HUES64 (cell line): ENCODE measurements at regions not wholly inside any gene's neighbourhood (a gene's known extent, or its start where the extent isn't known, plus 50 kb on each side); places are given as distances from the start of the nearest gene placed in this dataset.

Experiments used
- H3K27ac ChIP-seq: 2 replicates; pipeline ENCODE4 v1.7.0; 2013; ENCODE audit warnings: low read depth, low read length, inconsistent platforms
- H3K27me3 ChIP-seq: 2 replicates; pipeline ENCODE4 v1.6.1; 2013; ENCODE audit warnings: mild to moderate bottlenecking, low read length; ENCODE audit not compliant: insufficient read depth
- H3K36me3 ChIP-seq: 2 replicates; pipeline ENCODE4 v1.6.1; 2013; ENCODE audit warnings: mild to moderate bottlenecking, low read length; ENCODE audit not compliant: insufficient read depth
- H3K4me1 ChIP-seq: 2 replicates; pipeline ENCODE4 v1.6.1; 2013; ENCODE audit warnings: mild to moderate bottlenecking, low read length, moderate library complexity; ENCODE audit not compliant: insufficient read depth
- H3K4me3 ChIP-seq: 2 replicates; pipeline ENCODE4 v1.5.1; 2013; ENCODE audit warnings: mild to moderate bottlenecking, low read length, moderate library complexity
- H3K9ac ChIP-seq: 2 replicates; pipeline ENCODE4 v1.6.1; 2013; ENCODE audit warnings: mild to moderate bottlenecking, low read depth, low read length
- H3K9me3 ChIP-seq: 2 replicates; pipeline ENCODE4 v1.6.1; 2013; ENCODE audit warnings: low read depth, low read length; ENCODE audit not compliant: insufficient read depth
- WGBS: fragments of 150-250, 120-280 bp; methylation state at CpG from one replicate; pipeline ENCODE4 v1.1.7; 2013; ENCODE audit warnings: missing lambda C conversion rate; 5-methylcytosine and 5-hydroxymethylcytosine counted together

- Histone ChIP-seq H3K9me3 (no peaks in the 10 kb centered on the region), H3K27ac (no peak overlapping the region), H3K27me3 (no peaks in the 10 kb centered on the region), H3K36me3 (no peaks in the 10 kb centered on the region), H3K9ac (no peak overlapping the region), H3K4me1 (peaks cover 52% of the 10 kb centered on the region), H3K4me3 (no peak overlapping the region)
- WGBS: 97% methylated on average over 8 of the region's 8 CpGs
Observed at GRCh38 chr1:201689647-201690046, 139.3 kb upstream of the IPO9 start.

- peaks cover 49% of the 10 kb centered on the region for H3K4me1 ChIP-seq
- H3K27ac ChIP-seq: no peak overlapping the region
- H3K27me3 ChIP-seq: no peaks in the 10 kb centered on the region
- H3K9me3 ChIP-seq: no peaks in the 10 kb centered on the region
- no peaks in the 10 kb centered on the region for H3K36me3 ChIP-seq
- WGBS: 86% methylated on average over 10 of the region's 10 CpGs
- no peak overlapping the region for H3K9ac ChIP-seq
- H3K4me3 ChIP-seq: no peak overlapping the region
Observed at GRCh38 chr1:201690528-201690927, 138.4 kb upstream of the IPO9 start.

GRCh38 chr1:201691716-201692554 lies 137.0 kb upstream of the IPO9 start:
- Histone ChIP-seq H3K4me3 (no peak overlapping the region), H3K27ac (no peak overlapping the region), H3K9ac (no peak overlapping the region), H3K27me3 (no peaks in the 10 kb centered on the region), H3K9me3 (no peaks in the 10 kb centered on the region), H3K36me3 (no peaks in the 10 kb centered on the region), H3K4me1 (peaks cover 40% of the 10 kb centered on the region)
- 86% methylated on average over 6 of the region's 6 CpGs for WGBS

GRCh38 chr1:201692555-201693394 lies 136.2 kb upstream of the IPO9 start:
- H3K36me3 ChIP-seq: no peaks in the 10 kb centered on the region
- H3K27me3 ChIP-seq: no peaks in the 10 kb centered on the region
- H3K4me3 ChIP-seq: no peak overlapping the region
- H3K27ac ChIP-seq: no peak overlapping the region
- no peak overlapping the region for H3K9ac ChIP-seq
- peaks cover 31% of the 10 kb centered on the region for H3K4me1 ChIP-seq
- H3K9me3 ChIP-seq: no peaks in the 10 kb centered on the region
- 90% methylated on average over 3 of the region's 3 CpGs for WGBS

- Histone ChIP-seq H3K9me3 (no peaks in the 10 kb centered on the region), H3K36me3 (no peaks in the 10 kb centered on the region), H3K9ac (no peak overlapping the region), H3K4me3 (no peak overlapping the region), H3K27me3 (no peaks in the 10 kb centered on the region), H3K27ac (no peak overlapping the region), H3K4me1 (peaks cover 22% of the 10 kb centered on the region; the same call in 1 of the 2 replicates)
- WGBS: 55% methylated on average over 8 of the region's 8 CpGs
Observed at GRCh38 chr1:201693890-201694607, 134.9 kb upstream of the IPO9 start.

- Histone ChIP-seq H3K4me1 (peaks cover 22% of the 10 kb centered on the region; the same call in 1 of the 2 replicates), H3K4me3 (no peak overlapping the region), H3K27ac (no peak overlapping the region), H3K9ac (no peak overlapping the region), H3K27me3 (no peaks in the 10 kb centered on the region), H3K36me3 (no peaks in the 10 kb centered on the region), H3K9me3 (no peaks in the 10 kb centered on the region)
- WGBS: 73% methylated on average over 12 of the region's 12 CpGs
Observed at GRCh38 chr1:201694608-201695335, 134.2 kb upstream of the IPO9 start.

- H3K9ac ChIP-seq: no peak overlapping the region
- H3K36me3 ChIP-seq: no peaks in the 10 kb centered on the region
- no peak overlapping the region for H3K4me3 ChIP-seq
- H3K27ac ChIP-seq: no peak overlapping the region
- H3K27me3 ChIP-seq: no peaks in the 10 kb centered on the region
- H3K4me1 ChIP-seq: peaks cover 22% of the 10 kb centered on the region; the same call in 1 of the 2 replicates
- no peaks in the 10 kb centered on the region for H3K9me3 ChIP-seq
- WGBS: 95% methylated on average over 6 of the region's 6 CpGs
Observed at GRCh38 chr1:201695607-201696006, 133.3 kb upstream of the IPO9 start.

GRCh38 chr1:201696217-201696761 lies 132.7 kb upstream of the IPO9 start:
- Histone ChIP-seq H3K9ac (no peak overlapping the region), H3K9me3 (no peaks in the 10 kb centered on the region), H3K27me3 (no peaks in the 10 kb centered on the region), H3K27ac (no peak overlapping the region), H3K4me1 (peaks cover 22% of the 10 kb centered on the region; the same call in 1 of the 2 replicates), H3K36me3 (no peaks in the 10 kb centered on the region), H3K4me3 (no peak overlapping the region)
- 84% methylated on average over 13 of the region's 13 CpGs for WGBS

GRCh38 chr1:201697174-201697573 lies 131.8 kb upstream of the IPO9 start:
- 92% methylated on average over 4 of the region's 4 CpGs for WGBS
- no peak overlapping the region for H3K27ac ChIP-seq
- H3K9me3 ChIP-seq: 0 out of 2 replicates have a peak, but pooled peaks cover 7% of the 10 kb centered on the region
- no peak overlapping the region for H3K9ac ChIP-seq
- H3K4me3 ChIP-seq: no peak overlapping the region
- H3K4me1 ChIP-seq: peaks cover 22% of the 10 kb centered on the region; the same call in 1 of the 2 replicates
- H3K27me3 ChIP-seq: no peaks in the 10 kb centered on the region
- no peaks in the 10 kb centered on the region for H3K36me3 ChIP-seq

- Histone ChIP-seq H3K27ac (no peak overlapping the region), H3K9me3 (0 out of 2 replicates have a peak, but pooled peaks cover 7% of the 10 kb centered on the region), H3K4me3 (no peak overlapping the region), H3K9ac (no peak overlapping the region), H3K27me3 (no peaks in the 10 kb centered on the region), H3K4me1 (peaks cover 14% of the 10 kb centered on the region), H3K36me3 (no peaks in the 10 kb centered on the region)
- 89% methylated on average over 2 of the region's 2 CpGs for WGBS
Observed at GRCh38 chr1:201701831-201702230, 127.1 kb upstream of the IPO9 start.
